Peyer's patch (tissue), 4 donors: ENCODE measurements at regions not wholly inside any gene's neighbourhood (a gene's known extent, or its start where the extent isn't known, plus 50 kb on each side); places are given as distances from the start of the nearest gene placed in this dataset.

Experiments used
- DNase-seq, 3 donors: peaks; one replicate each; pipeline ENCODE4 v3.0.0-alpha.2; 2017 to 2019
- H3K27ac ChIP-seq, 4 donors: fragments of 200-600 bp; sonication (generic); one replicate each; pipeline ENCODE4 v1.5.1; 2016 to 2019
- H3K27me3 ChIP-seq, 2 donors: fragments of 200-600 bp; sonication (generic); one replicate each; pipeline ENCODE4 v1.5.1; 2019
- H3K36me3 ChIP-seq, 3 donors: fragments of 200-600 bp; sonication (generic); one replicate each; pipeline ENCODE4 v1.5.1; 2016 to 2019
- H3K4me1 ChIP-seq, 4 donors: fragments of 200-600 bp; sonication (generic); one replicate each; pipeline ENCODE4 v1.5.1; 2016 to 2019
- H3K4me3 ChIP-seq, 4 donors: fragments of 200-600 bp; sonication (generic); 1 replicate in 3 of 4; 2 replicates in 1 of 4; pipeline ENCODE4 v1.5.1; 2016 to 2019; ENCODE audit warnings: mild to moderate bottlenecking in 1 of 4
- H3K9me3 ChIP-seq, 4 donors: fragments of 200-600 bp; sonication (generic); one replicate each; pipeline ENCODE4 v1.5.1; 2016 to 2019; ENCODE audit warnings: mild to moderate bottlenecking in 1 of 4
- POLR2A ChIP-seq, 2 donors: fragments of 450-650 bp; IDR thresholded peaks; one replicate each; pipeline ENCODE4 v1.5.1; 2017; ENCODE audit warnings: antibody characterized with exemption in 2 of 2, mild to moderate bottlenecking in 2 of 2, moderate library complexity in 2 of 2
- TF ChIP-seq, protein P1 (sequence below), 6 experiments: fragments of 450-650 bp in 4 of 6; fragments of 200-600 bp in 2 of 6; sonication (generic) in 1 of 6; IDR thresholded peaks; one replicate each; pipeline ENCODE4 v1.5.1; 2017 to 2019; ENCODE audit warnings: antibody characterized with exemption in 6 of 6, mild to moderate bottlenecking in 3 of 6, moderate library complexity in 1 of 6

DNA sequence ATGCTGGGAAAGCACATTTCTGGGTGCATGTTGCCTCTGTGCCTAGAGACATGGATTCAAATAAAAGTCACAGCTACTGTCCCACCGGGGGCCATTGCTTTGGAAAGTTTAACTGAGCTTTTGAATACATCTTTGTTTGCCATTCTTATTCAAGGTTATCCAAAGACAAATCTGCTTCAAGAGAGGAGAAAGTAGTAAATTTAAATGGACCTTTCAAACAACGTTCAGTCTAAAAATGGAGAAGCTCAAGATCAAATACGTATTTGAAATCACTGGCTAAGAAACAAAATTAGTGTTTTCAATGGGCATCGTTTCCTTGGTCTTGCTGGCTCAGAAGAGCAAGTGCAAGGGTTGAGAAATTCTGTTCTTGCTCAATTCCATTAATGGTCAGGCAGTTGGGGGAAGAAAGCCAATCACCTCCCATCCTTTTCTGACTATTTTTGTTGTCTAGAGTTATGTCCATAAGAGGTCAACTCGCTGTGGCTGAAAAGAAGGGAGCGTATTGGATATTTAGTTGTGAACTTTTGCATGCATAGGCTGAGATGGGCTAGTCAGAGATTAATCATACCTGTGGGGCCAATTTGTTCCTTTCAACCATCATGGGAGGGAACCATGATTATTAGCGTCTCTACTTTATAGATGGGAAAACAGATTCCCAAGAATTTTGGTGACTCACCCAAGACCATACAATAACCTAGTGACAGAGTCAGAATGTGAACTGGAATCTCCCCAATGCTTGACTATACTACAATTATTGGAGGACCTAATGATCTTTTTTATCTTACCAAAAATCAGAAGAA is 276.2 kb upstream of the TNC start:
- TF ChIP-seq POLR2A (IDR thresholded peaks at IDR 0.05) = no peak
- TF ChIP-seq, protein P1, sequence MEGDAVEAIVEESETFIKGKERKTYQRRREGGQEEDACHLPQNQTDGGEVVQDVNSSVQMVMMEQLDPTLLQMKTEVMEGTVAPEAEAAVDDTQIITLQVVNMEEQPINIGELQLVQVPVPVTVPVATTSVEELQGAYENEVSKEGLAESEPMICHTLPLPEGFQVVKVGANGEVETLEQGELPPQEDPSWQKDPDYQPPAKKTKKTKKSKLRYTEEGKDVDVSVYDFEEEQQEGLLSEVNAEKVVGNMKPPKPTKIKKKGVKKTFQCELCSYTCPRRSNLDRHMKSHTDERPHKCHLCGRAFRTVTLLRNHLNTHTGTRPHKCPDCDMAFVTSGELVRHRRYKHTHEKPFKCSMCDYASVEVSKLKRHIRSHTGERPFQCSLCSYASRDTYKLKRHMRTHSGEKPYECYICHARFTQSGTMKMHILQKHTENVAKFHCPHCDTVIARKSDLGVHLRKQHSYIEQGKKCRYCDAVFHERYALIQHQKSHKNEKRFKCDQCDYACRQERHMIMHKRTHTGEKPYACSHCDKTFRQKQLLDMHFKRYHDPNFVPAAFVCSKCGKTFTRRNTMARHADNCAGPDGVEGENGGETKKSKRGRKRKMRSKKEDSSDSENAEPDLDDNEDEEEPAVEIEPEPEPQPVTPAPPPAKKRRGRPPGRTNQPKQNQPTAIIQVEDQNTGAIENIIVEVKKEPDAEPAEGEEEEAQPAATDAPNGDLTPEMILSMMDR (IDR thresholded peaks at IDR 0.05) = no peak
- Histone ChIP-seq H3K9me3 (no peaks in the 10 kb centered on the region), H3K4me3 (no peak overlapping the region), H3K36me3 (no peaks in the 10 kb centered on the region), H3K27ac (no peak overlapping the region), H3K27me3 (no peaks in the 10 kb centered on the region), H3K4me1 (no peaks in the 10 kb centered on the region)
- no peak for DNase-seq

DNA sequence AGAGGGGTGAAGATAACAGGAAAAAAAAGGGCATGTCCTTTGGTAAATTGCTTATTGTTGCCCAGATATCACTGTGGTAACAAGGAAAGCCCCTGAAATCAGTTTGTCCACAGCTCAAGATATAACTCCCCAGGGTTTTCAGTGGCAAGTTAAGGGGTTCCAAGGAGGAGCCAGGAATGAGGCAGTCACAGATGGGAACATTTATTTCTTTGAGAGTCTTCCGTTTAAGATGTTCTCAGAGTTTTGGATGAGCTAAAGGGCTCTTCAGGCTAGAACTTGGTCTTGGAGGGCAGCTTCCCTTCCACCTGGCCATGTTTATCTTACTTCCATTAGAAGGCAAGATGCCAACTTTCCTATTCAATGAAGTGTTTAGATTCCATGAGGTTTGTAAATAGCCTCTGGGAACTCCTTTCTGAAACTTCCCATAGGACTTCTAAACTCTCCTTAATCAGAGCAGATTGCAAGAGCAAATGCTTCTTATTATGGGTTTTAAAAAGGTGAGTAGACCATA is 277.6 kb upstream of the TNC start:
- H3K27me3 ChIP-seq = no peaks in the 10 kb centered on the region
- DNase-seq = no peak
- H3K36me3 ChIP-seq = no peaks in the 10 kb centered on the region
- TF ChIP-seq POLR2A (IDR thresholded peaks at IDR 0.05) = no peak
- TF ChIP-seq, protein P1 (IDR thresholded peaks at IDR 0.05) = no peak
- H3K4me3 ChIP-seq = no peak overlapping the region
- H3K4me1 ChIP-seq = no peaks in the 10 kb centered on the region
- H3K9me3 ChIP-seq = no peaks in the 10 kb centered on the region
- peak overlapping the region in 2 of 4 donors; percentile 29 to 32 for H3K27ac ChIP-seq

DNA sequence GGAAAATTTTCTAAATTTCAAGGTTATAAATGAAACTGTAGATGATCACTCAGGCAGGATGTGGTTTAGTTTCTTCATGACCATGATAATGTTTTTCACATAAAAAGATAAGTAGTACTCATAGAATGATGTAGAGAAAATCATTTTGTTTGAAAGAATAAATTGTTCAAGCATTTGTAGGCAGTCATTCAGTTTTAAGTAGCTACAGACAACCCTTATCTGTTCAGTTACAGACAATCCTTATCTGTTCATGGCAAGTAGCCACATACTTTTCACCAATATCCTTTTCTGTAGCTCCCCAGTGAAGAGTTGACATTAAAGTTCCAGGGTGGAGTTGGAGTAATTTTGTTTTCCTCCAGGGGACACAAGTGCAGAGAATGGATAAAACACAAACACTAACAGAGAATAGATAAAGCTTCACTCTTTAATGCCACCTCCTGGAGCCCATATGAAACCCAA is 278.1 kb upstream of the TNC start:
- no peak for DNase-seq
- no peaks in the 10 kb centered on the region for H3K27me3 ChIP-seq
- no peaks in the 10 kb centered on the region for H3K9me3 ChIP-seq
- no peaks in the 10 kb centered on the region for H3K4me1 ChIP-seq
- TF ChIP-seq, protein P1 (IDR thresholded peaks at IDR 0.05) = no peak
- TF ChIP-seq POLR2A (IDR thresholded peaks at IDR 0.05) = no peak
- no peak overlapping the region for H3K4me3 ChIP-seq
- no peaks in the 10 kb centered on the region for H3K36me3 ChIP-seq
- no peak overlapping the region for H3K27ac ChIP-seq

DNA sequence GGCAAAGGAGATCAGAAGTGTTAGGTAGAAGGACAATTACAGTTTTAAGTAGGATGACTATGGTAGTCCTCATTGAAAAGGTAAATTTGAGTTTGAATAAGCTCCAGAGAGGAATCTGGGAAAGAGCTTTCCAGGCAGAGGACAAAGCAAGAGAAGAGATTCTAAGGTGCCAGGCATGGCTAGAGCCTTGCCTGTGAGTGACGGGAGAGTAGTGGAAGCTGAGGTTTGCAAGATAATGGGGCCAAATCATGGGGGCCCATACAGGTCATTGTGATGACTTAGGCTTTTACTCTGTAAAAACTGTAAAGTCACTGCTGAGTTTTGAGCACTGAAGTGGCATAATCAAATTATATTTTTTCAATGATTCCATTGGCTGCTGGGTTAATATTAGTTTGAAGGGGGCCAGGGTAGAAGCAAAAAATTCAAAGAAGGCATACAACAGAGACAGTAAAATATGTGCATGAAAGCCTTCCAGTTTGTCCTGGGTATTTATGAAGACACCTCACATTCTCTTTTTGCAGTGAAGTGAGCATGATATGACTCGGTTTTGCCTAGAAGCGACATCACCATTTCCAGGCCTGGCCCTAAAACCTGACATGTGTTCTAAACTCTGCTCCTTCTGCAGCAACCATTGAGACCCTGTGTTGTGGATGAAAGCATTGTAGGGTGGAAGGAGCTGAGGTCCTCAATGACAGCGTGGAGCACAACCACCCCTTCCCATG is 279.8 kb upstream of the TNC start:
- Histone ChIP-seq H3K4me1 (no peaks in the 10 kb centered on the region), H3K27me3 (no peaks in the 10 kb centered on the region), H3K27ac (no peak overlapping the region), H3K4me3 (no peak overlapping the region), H3K36me3 (no peaks in the 10 kb centered on the region), H3K9me3 (no peaks in the 10 kb centered on the region)
- DNase-seq = no peak
- no peak for TF ChIP-seq POLR2A (IDR thresholded peaks at IDR 0.05)
- TF ChIP-seq, protein P1 (IDR thresholded peaks at IDR 0.05) = no peak

DNA sequence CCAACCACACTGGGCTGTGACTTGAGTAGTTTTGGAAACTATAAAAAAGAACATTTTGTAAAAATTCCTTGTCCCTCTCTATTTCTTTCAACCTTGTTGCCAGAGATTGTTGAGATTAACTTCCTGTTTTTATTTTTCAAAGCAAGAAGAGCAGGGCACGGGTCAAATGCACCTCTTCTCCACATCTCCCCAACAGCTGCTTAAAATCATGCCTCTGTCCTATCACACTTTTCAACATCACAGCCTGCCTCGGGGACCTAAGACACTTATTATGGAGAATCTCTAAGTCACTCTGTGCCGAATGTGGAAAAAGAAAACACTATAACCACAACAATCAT is 280.3 kb upstream of the TNC start:
- H3K4me1 ChIP-seq = no peaks in the 10 kb centered on the region
- no peaks in the 10 kb centered on the region for H3K9me3 ChIP-seq
- no peak overlapping the region for H3K4me3 ChIP-seq
- H3K27ac ChIP-seq = no peak overlapping the region
- no peaks in the 10 kb centered on the region for H3K27me3 ChIP-seq
- DNase-seq = no peak
- H3K36me3 ChIP-seq = no peaks in the 10 kb centered on the region
- TF ChIP-seq, protein P1 (IDR thresholded peaks at IDR 0.05) = no peak
- TF ChIP-seq POLR2A (IDR thresholded peaks at IDR 0.05) = no peak
